ENCODE measurements at regions not wholly inside any gene's neighbourhood (a gene's known extent, or its start where the extent isn't known, plus 50 kb on each side); places are given as distances from the start of the nearest gene placed in this dataset.

GRCh38 chr12:93319523-93320050, 58.1 kb upstream of the NUDT4 start:
- Histone ChIP-seq H3K27me3 (ENCODE audit: control insufficient read depth, insufficient read depth, low read length) (no peaks in the 10 kb centered on the region), H3K4me2 (ENCODE audit: low read length) (no peak overlapping the region), H3K27ac (no peak overlapping the region), H3K9me3 (ENCODE audit: control insufficient read depth, low read length) (no peaks in the 10 kb centered on the region), H3K4me1 (no peaks in the 10 kb centered on the region), H3K4me3 (ENCODE audit: low read depth, low read length) (no peak overlapping the region), H3K9ac (no peak overlapping the region), H3K36me3 (ENCODE audit: control insufficient read depth, insufficient read depth, low read length) (no peaks in the 10 kb centered on the region), H2AFZ (no peak overlapping the region), H3K79me2 (no peaks in the 10 kb centered on the region)
- TF ChIP-seq CTCF (IDR thresholded peaks at IDR 0.05): no peak

DNA sequence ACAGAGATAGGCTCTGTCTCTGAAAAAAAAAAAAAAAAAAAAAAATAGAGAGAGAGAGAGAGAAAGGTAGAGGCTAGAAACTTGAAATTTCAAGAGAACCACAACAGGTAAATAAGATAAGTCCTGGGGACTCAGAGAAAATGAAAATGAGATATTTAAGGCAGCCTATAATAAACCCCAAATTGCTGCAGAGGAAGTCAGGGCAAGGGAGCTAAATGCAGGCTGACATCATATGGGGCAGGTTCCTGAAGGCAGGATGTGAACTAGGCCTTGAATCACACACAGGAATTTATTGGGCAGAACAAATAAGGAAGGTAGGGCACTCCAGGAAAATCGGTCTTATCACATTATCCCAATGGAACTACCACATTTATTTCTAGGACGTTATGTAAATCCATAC, 54.9 kb upstream of the NUDT4 start:
- Histone ChIP-seq H3K9me3 (ENCODE audit: control insufficient read depth, low read length) (no peaks in the 10 kb centered on the region), H3K4me1 (no peaks in the 10 kb centered on the region), H2AFZ (no peak overlapping the region), H3K27ac (no peak overlapping the region), H3K27me3 (ENCODE audit: control insufficient read depth, insufficient read depth, low read length) (no peaks in the 10 kb centered on the region), H3K4me3 (ENCODE audit: low read depth, low read length) (no peak overlapping the region), H3K4me2 (ENCODE audit: low read length) (no peak overlapping the region), H3K36me3 (ENCODE audit: control insufficient read depth, insufficient read depth, low read length) (no peaks in the 10 kb centered on the region), H3K9ac (no peak overlapping the region), H3K79me2 (no peaks in the 10 kb centered on the region)
- no peak for TF ChIP-seq CTCF (IDR thresholded peaks at IDR 0.05)

DNA sequence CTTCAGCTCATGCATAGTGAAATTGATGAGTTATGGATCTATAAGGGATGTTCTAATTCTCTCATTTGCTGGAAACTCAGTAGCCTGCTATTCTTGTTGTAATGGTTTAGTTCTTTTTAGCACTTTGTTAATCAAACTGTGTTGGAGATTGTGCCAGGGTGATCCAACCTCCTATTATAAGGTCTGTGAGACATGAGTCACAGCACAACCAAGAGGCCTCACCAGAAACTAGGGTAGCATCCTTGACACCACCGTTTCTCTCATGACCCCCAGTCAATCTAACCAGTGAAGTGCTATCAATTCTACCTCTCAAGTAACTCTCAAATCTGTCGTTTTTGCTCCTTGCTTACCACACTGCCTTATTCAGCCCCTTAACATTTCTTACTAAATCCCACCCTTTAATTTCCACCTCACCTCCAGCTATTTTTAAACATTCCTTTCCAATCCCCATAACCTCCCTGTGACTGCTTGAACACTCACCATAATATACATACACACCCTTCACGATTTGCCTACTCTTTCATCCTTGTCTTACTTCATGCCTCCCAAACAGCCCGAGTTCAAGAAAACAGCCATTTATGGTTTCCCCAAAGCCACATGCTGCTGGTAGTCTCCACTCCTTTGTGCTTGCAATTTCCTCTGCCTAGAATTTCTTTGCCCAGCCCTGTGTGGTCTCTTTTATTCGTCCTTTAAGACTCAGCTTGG, 53.9 kb upstream of the NUDT4 start:
- no peaks in the 10 kb centered on the region for H3K79me2 ChIP-seq
- H3K4me2 ChIP-seq (ENCODE audit: low read length): no peak overlapping the region
- H3K9ac ChIP-seq: no peak overlapping the region
- no peak for TF ChIP-seq CTCF (IDR thresholded peaks at IDR 0.05)
- H3K27ac ChIP-seq: no peak overlapping the region
- H3K27me3 ChIP-seq (ENCODE audit: control insufficient read depth, insufficient read depth, low read length): no peaks in the 10 kb centered on the region
- no peak overlapping the region for H3K4me3 ChIP-seq (ENCODE audit: low read depth, low read length)
- no peaks in the 10 kb centered on the region for H3K4me1 ChIP-seq
- H3K36me3 ChIP-seq (ENCODE audit: control insufficient read depth, insufficient read depth, low read length): no peaks in the 10 kb centered on the region
- no peak overlapping the region for H2AFZ ChIP-seq
- no peaks in the 10 kb centered on the region for H3K9me3 ChIP-seq (ENCODE audit: control insufficient read depth, low read length)

GRCh38 chr12:93325855-93326254, 51.9 kb upstream of the NUDT4 start:
- H3K79me2 ChIP-seq: no peaks in the 10 kb centered on the region
- H3K4me3 ChIP-seq (ENCODE audit: low read depth, low read length): no peak overlapping the region
- no peak overlapping the region for H2AFZ ChIP-seq
- H3K36me3 ChIP-seq (ENCODE audit: control insufficient read depth, insufficient read depth, low read length): no peaks in the 10 kb centered on the region
- TF ChIP-seq CTCF (IDR thresholded peaks at IDR 0.05): no peak
- H3K9ac ChIP-seq: no peak overlapping the region
- H3K4me2 ChIP-seq (ENCODE audit: low read length): no peak overlapping the region
- H3K4me1 ChIP-seq: no peaks in the 10 kb centered on the region
- no peak overlapping the region for H3K27ac ChIP-seq
- H3K9me3 ChIP-seq (ENCODE audit: control insufficient read depth, low read length): no peaks in the 10 kb centered on the region
- H3K27me3 ChIP-seq (ENCODE audit: control insufficient read depth, insufficient read depth, low read length): no peaks in the 10 kb centered on the region
